ENCODE measurements at regions not wholly inside any gene's neighbourhood (a gene's known extent, or its start where the extent isn't known, plus 50 kb on each side); places are given as distances from the start of the nearest gene placed in this dataset.

GRCh38 chr2:38504169-38504568 is 98.6 kb downstream of the HNRNPLL start:
- no peak overlapping the region for H3K27ac ChIP-seq

GRCh38 chr2:38502107-38502506 is 100.6 kb downstream of the HNRNPLL start:
- Histone ChIP-seq H3K36me3 (no peaks in the 10 kb centered on the region), H3K4me1 (no peaks in the 10 kb centered on the region), H3K9me3 (no peaks in the 10 kb centered on the region), H3K4me3 (no peak overlapping the region), H3K27me3 (no peaks in the 10 kb centered on the region), H3K27ac (no peak overlapping the region)
- intact Hi-C loops (cut with DNase I) = no loop called here
- no peak for TF ChIP-seq CTCF (IDR thresholded peaks at IDR 0.05)
- ATAC-seq (no peak), DNase-seq (no peak)

More at GRCh38 chr2:38504169-38504568, 98.6 kb downstream of the HNRNPLL start:
- no peak for TF ChIP-seq CTCF (IDR thresholded peaks at IDR 0.05)
- H3K4me3 ChIP-seq = no peak overlapping the region
- ATAC-seq (no peak), DNase-seq (no peak)
- H3K27me3 ChIP-seq = no peaks in the 10 kb centered on the region
- no peaks in the 10 kb centered on the region for H3K36me3 ChIP-seq
- peaks cover 14% of the 10 kb centered on the region for H3K4me1 ChIP-seq
- intact Hi-C loops (cut with DNase I) = no loop called here
- no peaks in the 10 kb centered on the region for H3K9me3 ChIP-seq

- TF ChIP-seq CTCF (IDR thresholded peaks at IDR 0.05) = no peak
- no peak overlapping the region for H3K4me3 ChIP-seq
- intact Hi-C loops (cut with DNase I) = no loop called here
- ATAC-seq (no peak), DNase-seq (no peak)
- H3K27me3 ChIP-seq = no peaks in the 10 kb centered on the region
- no peaks in the 10 kb centered on the region for H3K36me3 ChIP-seq
- H3K9me3 ChIP-seq = no peaks in the 10 kb centered on the region
- no peak overlapping the region for H3K27ac ChIP-seq
- peaks cover 4% of the 10 kb centered on the region for H3K4me1 ChIP-seq
These were observed 102.5 kb downstream of the HNRNPLL start for GRCh38 chr2:38500283-38500634.

- Histone ChIP-seq H3K36me3 (no peaks in the 10 kb centered on the region), H3K4me3 (no peak overlapping the region), H3K4me1 (peaks cover 4% of the 10 kb centered on the region), H3K9me3 (no peaks in the 10 kb centered on the region), H3K27me3 (no peaks in the 10 kb centered on the region), H3K27ac (no peak overlapping the region)
- peak; percentile 60 for ATAC-seq
- no peak for TF ChIP-seq CTCF (IDR thresholded peaks at IDR 0.05)
- intact Hi-C loops (cut with DNase I) = no loop called here
- DNase-seq = no peak
These were observed 103.0 kb downstream of the HNRNPLL start for GRCh38 chr2:38499548-38500282.

- Histone ChIP-seq H3K27ac (no peak overlapping the region), H3K36me3 (no peaks in the 10 kb centered on the region), H3K4me1 (peaks cover 4% of the 10 kb centered on the region), H3K9me3 (no peaks in the 10 kb centered on the region), H3K27me3 (no peaks in the 10 kb centered on the region), H3K4me3 (no peak overlapping the region)
- no peak for ATAC-seq
- intact Hi-C loops (cut with DNase I) = no loop called here
- DNase-seq = no peak
- no peak for TF ChIP-seq CTCF (IDR thresholded peaks at IDR 0.05)
These were observed 104.7 kb downstream of the HNRNPLL start for GRCh38 chr2:38498045-38498481.

- Histone ChIP-seq H3K4me3 (no peak overlapping the region), H3K27me3 (no peaks in the 10 kb centered on the region), H3K36me3 (no peaks in the 10 kb centered on the region), H3K27ac (no peak overlapping the region), H3K4me1 (peaks cover 4% of the 10 kb centered on the region), H3K9me3 (no peaks in the 10 kb centered on the region)
- DNase-seq (no peak), ATAC-seq (no peak)
- intact Hi-C loops (cut with DNase I) = no loop called here
- TF ChIP-seq CTCF (IDR thresholded peaks at IDR 0.05) = no peak
These were observed 105.1 kb downstream of the HNRNPLL start for GRCh38 chr2:38497670-38498037.
